ENCODE measurements at regions not wholly inside any gene's neighbourhood (a gene's known extent, or its start where the extent isn't known, plus 50 kb on each side); places are given as distances from the start of the nearest gene placed in this dataset.

DNA sequence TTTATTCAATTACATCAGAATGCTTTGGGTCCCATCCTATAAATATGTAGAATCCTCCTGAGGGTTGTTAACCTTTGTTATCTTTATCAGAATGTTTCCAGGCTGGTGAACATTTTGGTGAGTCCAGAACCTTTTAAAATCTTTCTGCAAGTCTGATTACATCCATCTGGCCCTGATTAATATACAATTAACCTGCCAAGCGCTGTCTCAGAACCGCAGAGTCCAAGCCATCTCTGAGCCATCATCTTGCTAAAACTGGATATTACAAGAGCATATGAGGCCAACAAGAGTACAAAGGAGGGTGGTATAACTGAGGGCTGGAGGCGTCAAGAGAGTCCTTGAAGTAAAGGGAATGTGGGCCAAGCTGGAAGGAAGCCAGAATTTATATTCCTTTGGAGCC is 88.6 kb upstream of the ZC3H11B start:
- TF ChIP-seq GATA3 (IDR thresholded peaks at IDR 0.05; ENCODE audit: low read depth, low read length) (no peak), GATA2 (IDR thresholded peaks at IDR 0.05; ENCODE audit: low read depth, low read length) (no peak)

DNA sequence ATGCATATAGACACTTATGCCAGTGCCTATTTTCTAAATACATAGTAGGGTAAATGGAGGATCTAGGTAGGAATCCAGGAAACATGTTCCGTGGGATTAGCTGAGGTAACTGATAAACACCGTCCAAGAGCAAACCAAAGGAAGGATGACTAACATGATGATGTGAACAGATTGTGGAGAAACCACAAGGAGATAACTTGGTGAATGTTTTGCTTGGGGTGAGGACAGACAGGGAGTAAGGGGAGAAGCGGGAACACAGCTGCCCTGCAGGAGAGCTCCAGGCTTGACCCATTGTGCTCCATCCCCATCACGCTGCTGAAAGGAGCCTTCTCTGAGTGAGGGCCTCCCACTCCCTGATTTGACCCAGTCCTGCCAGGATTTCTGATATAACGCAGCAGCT is 87.0 kb upstream of the ZC3H11B start:
- TF ChIP-seq GATA3 (IDR thresholded peaks at IDR 0.05; ENCODE audit: low read depth, low read length) = no peak
- no peak for TF ChIP-seq GATA2 (IDR thresholded peaks at IDR 0.05; ENCODE audit: low read depth, low read length)

DNA sequence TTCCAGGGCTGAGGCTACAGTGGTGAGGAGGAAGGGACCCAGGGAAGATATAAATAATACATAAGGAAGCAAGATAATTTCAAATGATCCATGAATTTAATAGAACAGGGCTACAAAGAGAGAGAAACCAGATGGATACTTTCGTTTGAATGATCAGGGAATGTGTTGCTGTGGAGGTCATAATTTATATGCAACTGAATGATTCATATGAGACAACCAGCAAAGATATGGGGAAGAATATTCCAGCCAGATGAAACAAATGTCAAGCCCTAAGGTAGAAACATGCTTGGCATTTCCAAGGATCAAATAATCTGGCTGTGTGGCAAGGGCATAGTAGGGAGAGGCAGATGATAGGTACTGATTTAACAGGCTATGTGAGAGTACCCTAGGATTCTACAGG is 84.8 kb upstream of the ZC3H11B start:
- TF ChIP-seq GATA2 (IDR thresholded peaks at IDR 0.05; ENCODE audit: low read depth, low read length) (no peak), GATA3 (IDR thresholded peaks at IDR 0.05; ENCODE audit: low read depth, low read length) (no peak)

DNA sequence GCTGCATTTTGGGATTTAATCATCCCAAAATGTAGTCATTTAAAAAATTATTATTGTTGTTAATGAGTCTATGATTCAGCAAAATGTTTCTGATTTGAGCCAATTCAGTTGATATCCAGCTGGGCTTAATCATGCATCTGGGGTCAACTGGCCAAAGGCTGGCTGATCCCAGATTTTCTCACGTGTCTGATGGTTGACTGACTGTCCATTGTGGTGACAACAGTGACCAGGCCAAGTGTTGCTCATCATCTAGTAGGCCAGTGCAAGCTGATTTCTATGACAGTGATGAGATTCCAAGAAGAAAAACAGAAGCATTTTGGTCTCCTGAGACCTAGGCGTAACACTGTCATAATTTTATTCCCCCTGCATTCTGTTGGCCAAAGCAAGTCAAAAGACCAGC is 80.1 kb upstream of the ZC3H11B start:
- TF ChIP-seq GATA2 (IDR thresholded peaks at IDR 0.05; ENCODE audit: low read depth, low read length) (no peak), GATA3 (IDR thresholded peaks at IDR 0.05; ENCODE audit: low read depth, low read length) (no peak)

DNA sequence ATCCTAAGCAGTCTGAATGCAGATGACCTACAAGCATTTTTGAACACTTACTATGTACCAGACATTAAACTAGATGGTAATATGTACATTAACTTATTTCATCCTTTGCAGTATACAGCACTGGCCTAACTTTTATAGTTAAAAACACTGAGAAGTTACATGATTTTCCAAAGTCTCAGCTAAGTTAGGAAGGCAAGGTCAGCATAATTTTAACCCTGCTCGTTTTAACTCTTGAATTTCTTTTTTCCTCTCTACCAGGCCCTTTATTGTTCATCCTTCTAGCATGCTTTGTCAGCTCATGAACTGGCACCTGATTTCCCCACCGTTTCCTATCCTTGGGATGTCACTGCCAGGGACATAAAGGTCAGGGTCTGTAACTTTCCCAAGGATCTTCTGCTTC is 76.9 kb upstream of the ZC3H11B start:
- TF ChIP-seq GATA3 (IDR thresholded peaks at IDR 0.05; ENCODE audit: low read depth, low read length) (no peak), GATA2 (IDR thresholded peaks at IDR 0.05; ENCODE audit: low read depth, low read length) (no peak)

DNA sequence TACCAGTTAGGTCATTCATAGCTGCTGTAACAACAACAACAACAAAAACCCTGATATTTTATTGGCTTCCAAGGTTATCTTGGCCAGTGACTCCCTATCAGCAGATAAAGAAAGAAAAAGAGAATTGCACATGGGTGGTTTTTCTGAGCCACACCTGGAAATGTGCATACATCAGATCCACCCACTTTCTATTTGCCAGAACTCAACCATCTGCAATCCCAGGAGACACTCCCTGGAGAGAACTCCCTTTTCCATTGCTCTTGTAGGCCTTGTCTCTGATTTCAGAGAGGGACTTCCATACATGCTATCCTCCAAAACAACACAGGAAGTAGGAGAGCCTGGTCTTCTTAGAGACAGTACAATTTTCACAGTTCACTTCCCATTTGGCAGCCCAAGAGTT is 74.9 kb upstream of the ZC3H11B start:
- TF ChIP-seq GATA2 (IDR thresholded peaks at IDR 0.05; ENCODE audit: low read depth, low read length) = no peak

DNA sequence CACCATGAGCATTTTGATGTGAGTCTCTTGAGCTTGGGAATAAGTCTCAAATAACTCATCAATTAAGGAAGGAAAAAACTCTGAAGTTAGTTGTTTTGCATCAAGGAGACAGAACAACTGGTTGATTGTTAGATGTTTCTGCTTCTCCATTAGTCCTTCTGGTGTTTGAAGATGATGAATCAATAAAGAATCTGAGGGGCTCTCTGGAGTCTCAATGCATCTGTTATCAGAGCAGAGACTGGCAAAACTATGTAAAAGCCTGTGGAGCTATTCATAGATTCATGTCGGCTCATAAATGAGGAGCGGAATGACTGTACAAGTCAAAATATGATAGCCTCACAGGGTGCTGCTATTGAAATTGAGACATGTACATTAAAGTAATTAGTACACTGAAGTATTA is 73.3 kb upstream of the ZC3H11B start:
- TF ChIP-seq GATA2 (IDR thresholded peaks at IDR 0.05; ENCODE audit: low read depth, low read length) = no peak
- no peak for TF ChIP-seq GATA3 (IDR thresholded peaks at IDR 0.05; ENCODE audit: low read depth, low read length)

DNA sequence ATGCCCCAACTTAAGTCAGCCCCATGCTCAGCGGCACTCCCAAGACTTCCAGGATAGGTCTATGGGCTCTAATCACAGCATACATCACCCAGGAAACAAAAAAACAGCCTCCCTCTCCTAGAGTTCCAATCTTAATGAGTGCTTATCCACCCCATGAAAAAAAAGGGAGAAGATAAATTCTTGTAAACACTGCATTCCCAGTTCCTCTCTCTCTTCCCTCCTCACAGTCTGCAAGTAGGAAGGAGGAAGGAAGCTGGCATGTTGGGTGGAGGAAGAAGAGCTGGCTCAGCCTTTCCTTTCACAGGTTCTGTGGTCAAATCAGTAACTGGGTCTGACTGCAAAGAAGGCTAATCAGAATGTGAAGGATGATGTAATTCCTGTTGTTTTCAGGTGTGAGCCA is 69.9 kb upstream of the ZC3H11B start:
- no peak for TF ChIP-seq GATA3 (IDR thresholded peaks at IDR 0.05; ENCODE audit: low read depth, low read length)
- TF ChIP-seq GATA2 (IDR thresholded peaks at IDR 0.05; ENCODE audit: low read depth, low read length) = no peak

DNA sequence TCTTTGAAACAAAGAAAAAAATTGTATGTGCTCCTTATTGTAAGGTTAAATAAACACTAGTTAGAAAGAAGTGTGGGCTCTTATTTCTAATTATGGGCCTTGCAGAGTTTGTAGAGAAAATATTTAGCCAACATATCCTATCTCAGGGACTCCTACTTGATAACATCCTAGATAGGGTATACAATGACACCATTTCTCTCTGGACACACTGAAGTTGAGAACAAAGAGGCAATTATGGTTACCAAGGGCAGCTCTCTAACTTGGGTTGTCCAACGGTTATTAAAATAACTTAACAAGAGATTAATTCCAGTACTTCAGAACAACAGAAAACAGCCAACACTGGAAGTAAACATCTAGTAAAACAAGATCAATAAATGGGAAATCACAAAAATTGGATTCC is 69.0 kb upstream of the ZC3H11B start:
- no peak for TF ChIP-seq GATA2 (IDR thresholded peaks at IDR 0.05; ENCODE audit: low read depth, low read length)
- TF ChIP-seq GATA3 (IDR thresholded peaks at IDR 0.05; ENCODE audit: low read depth, low read length) = no peak

DNA sequence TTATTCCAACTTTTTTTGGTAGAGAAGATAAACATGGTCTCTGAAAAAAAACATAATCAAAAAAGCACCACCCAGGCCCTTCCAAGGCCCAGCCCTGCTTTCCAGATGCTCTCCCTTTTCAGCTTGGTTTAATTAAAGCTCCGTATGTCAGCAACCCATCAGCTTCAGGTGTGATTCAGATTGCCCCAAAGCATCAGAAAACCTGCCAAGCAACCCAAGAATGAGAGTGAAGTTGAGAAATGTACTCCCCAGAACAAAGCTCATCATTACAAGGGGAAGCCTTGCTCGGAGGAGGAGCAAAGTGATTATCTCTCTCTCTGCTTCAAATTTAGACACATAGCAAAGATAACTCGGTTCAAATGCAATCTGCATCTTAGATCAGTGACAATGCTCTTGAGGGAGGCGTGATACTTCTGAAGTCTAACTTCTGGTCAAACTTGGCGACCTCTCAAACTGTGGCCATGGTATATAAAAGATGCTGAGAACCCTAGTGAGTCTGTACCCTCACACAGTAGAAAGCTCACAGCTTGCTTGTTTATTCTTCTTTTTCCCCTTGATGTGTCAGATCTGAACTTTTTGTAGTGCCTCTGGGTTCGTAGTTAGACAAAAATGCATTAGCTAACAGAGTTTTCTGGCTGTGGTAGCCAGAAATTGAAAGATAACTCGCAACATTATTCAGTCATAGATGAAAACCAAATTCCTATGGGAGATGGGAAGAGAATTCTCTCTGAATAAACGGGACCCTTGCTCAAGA is 63.3 kb upstream of the ZC3H11B start:
- TF ChIP-seq GATA3 (IDR thresholded peaks at IDR 0.05; ENCODE audit: low read depth, low read length) = no peak
- TF ChIP-seq GATA2 (IDR thresholded peaks at IDR 0.05; ENCODE audit: low read depth, low read length) = no peak

DNA sequence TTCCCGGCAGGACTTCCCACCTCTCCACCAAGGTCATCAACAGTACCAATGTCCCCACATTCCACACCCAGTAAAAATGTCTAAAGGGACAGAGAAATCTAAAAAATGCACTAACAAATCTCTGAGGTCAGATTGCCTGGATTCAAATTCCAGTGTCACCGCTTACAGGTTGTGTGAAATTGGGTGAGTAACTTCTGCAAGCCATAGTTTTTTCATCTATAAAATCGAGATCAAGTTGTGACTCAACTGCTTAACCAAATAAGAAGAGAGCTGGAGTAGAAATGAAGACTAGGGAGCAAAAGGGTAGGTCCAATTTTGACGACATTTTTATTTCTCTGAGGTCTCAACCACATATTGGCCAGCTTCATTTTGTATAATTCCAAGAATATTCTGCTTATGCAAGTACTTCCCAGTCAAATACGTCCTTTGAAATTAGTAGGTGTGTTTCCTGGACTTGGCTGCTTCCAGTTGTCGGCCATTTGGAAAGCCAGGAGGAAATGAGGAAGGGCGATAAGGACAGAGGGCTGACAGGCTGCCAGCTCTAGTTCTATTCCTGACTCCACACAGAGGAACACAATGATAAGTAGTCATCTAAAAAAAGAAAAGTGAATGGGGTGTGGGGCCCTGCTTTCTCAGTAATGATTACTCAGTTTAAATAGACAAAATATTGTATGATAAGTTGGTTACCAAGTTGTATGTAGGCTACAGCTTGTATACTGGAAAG is 57.7 kb upstream of the ZC3H11B start:
- no peak for TF ChIP-seq GATA3 (IDR thresholded peaks at IDR 0.05; ENCODE audit: low read depth, low read length)
- no peak for TF ChIP-seq GATA2 (IDR thresholded peaks at IDR 0.05; ENCODE audit: low read depth, low read length)

DNA sequence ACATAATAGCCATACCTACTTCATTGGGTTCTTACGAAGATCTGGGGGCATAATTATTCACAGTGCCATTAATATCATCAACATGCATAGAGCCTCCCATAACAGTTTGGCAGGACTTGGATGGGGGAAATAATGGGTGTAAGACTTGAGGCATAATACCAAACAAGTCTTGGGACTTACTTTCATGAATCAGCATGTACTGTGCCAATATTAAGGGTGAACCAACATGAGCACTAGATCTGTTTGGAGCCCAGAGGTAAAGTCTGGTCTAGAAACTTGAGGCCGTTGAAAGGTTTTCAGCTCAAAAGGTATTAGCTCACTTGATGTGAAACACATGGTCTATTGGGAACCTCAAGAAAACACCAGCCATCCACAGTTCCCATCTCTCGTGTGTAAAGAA is 56.7 kb upstream of the ZC3H11B start:
- no peak for TF ChIP-seq GATA2 (IDR thresholded peaks at IDR 0.05; ENCODE audit: low read depth, low read length)

DNA sequence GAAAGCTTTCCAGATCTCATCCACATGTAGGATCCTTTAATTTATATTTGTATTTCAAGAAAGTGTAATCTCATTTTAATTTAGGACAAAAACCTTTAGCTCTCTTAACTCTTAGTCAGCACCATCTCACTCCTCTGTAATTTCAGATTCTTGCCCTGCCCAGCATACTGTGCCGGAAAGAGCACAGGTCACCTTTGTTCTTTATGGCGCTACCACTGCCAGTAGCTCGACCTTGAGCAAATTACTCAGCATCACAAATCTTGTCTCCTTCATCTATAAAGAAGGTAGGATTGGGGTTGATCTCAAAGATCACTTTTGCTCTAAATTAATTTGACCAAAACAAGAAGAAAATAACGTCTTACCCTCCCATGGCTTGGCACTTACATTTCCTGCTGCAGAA is 56.1 kb upstream of the ZC3H11B start:
- no peak for TF ChIP-seq GATA3 (IDR thresholded peaks at IDR 0.05; ENCODE audit: low read depth, low read length)
- TF ChIP-seq GATA2 (IDR thresholded peaks at IDR 0.05; ENCODE audit: low read depth, low read length) = no peak

DNA sequence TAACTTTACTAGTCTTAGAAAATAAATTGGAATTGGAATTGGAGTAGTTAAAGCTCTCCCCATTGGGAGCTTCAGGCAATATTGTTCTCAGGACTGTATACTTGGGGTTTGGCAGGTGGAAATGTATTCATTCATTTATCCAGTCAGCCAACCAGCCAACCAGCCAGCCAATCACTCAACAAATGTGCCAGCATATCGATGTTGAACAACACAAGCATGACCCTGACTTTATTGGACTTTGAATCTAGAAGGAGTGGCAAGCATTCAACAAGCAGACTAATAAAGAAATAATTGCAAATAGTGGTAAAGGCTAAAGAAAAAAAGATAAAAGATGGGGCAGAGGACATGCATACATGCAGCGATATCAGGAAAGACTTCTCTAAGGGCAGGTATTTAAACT is 55.5 kb upstream of the ZC3H11B start:
- TF ChIP-seq GATA2 (IDR thresholded peaks at IDR 0.05; ENCODE audit: low read depth, low read length) (no peak), GATA3 (IDR thresholded peaks at IDR 0.05; ENCODE audit: low read depth, low read length) (no peak)

DNA sequence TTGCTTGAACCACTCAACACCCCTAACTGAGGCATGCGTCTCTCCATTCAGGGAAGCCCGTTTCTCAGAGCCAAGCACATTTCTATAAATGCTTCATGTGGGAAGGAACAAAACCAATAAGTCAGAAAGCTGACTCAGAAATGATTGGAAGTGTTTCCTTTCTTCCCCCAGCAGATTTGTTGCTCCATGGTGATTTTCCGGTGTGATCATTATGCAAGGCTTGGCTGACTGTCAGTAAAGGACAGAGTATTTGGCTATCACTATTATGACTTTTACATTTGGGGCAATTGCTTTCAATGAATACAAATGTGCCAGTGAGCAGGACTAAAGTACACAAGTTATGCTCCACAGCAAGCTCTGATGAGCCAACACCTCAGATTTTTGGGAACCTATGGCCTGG is 53.3 kb upstream of the ZC3H11B start:
- TF ChIP-seq GATA3 (IDR thresholded peaks at IDR 0.05; ENCODE audit: low read depth, low read length) = no peak

Data from SH-SY5Y (cell line).